D721Med (cell line): ENCODE measurements at regions not wholly inside any gene's neighbourhood (a gene's known extent, or its start where the extent isn't known, plus 50 kb on each side); places are given as distances from the start of the nearest gene placed in this dataset.

ENCODE experiments used
- DNase-seq: peaks from one replicate; pipeline ENCODE4 v3.0.0; 2011; ENCODE audit warnings: low spot score; ENCODE audit not compliant: insufficient read length
- FAIRE-seq: peaks from 2 replicates; lab custom pipeline; 2011; peaks lifted over from hg19 to GRCh38; lab: Jason Lieb, UNC
- CTCF ChIP-seq: IDR thresholded peaks from 2 replicates; pipeline ENCODE4 v1.5.1; 2012; ENCODE audit warnings: mild to moderate bottlenecking, control low read depth; ENCODE audit not compliant: insufficient read depth; ENCODE audit errors: missing control alignments

DNA sequence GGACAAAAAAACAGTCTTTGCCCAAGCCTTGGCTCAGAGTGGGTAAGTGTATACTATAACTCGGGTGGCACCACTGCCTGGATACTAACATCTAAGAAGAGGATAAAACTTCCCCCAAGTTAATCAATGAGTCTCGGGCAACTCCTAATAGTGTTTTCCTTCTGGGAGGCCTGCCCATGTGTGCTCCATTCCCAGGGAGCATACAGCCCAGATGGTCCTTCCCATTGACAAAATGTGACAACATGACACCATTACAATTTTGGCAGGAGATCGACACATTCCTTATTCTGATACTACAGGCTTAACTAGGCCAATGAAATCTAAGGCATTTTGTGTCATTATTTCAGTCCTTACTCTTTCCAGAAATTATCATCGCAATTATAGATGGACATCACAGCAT is 52.7 kb upstream of the CRIM1 start:
- TF ChIP-seq CTCF, result no peak
- FAIRE-seq (no peak), DNase-seq (no peak)

- DNase-seq, result no peak
- TF ChIP-seq CTCF, result no peak
- no peak for FAIRE-seq
Observed at GRCh38 chr2:36301843-36302242, 53.7 kb upstream of the CRIM1 start.

DNA sequence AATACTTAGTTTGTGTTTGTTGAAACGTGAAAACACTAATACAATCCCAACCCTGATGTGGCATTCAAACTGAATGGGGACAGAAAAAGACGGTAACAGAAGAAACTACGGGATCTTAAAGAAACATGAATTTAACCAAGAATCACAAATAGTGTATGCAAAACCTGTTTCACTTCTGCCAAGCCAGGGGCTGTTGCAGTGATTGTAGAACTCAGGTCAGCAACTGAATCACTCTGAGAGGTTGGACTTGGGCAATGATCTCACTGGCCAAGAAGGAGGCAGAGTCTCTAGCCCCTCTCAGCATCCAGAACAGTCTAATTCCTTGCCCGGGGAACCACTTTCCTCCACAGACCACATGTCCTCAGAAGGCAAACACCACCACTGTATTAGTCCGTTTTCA is 54.9 kb upstream of the CRIM1 start:
- DNase-seq (no peak), FAIRE-seq (no peak)
- TF ChIP-seq CTCF, result no peak

DNA sequence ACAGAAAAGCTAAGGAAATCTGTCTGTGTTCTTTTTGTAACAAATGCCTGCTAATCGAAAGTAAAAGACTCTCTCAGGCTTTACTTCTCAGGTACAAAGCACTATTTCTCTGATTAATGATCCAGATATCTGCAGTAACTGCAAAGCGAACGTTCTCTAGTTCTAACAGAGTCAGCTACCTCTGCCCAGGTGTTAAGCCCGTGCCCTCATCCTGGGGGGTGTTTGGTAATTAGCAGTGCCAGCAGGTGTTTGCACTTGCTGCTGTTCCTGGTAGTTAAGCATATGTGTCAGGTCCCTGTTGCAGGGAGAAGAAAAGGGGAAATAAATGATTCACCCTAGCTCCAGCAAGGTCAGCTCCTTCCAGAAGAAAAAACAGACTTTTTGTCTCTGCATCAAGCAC is 58.8 kb upstream of the CRIM1 start:
- FAIRE-seq (no peak), DNase-seq (no peak)
- TF ChIP-seq CTCF, result no peak

DNA sequence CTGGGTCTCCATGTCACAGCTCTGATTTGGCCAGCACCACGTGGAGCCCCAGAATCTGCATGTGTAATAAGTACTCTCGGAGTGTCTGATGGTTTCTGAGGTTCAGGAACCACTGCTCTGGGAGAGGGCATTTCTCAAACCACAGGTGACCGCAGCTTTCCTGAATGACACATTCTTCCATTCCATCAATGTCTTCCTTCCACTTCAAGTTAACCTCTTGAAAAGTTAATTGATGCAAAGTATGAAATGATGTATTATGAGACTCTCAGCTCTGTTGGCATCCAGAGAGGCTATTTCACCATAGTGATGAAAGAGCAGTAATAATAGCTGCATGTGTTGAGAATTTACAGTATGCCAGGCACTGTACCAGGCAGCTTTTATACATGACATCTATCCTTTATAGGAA is 61.3 kb upstream of the CRIM1 start:
- DNase-seq (no peak), FAIRE-seq (no peak)
- TF ChIP-seq CTCF, result no peak

DNA sequence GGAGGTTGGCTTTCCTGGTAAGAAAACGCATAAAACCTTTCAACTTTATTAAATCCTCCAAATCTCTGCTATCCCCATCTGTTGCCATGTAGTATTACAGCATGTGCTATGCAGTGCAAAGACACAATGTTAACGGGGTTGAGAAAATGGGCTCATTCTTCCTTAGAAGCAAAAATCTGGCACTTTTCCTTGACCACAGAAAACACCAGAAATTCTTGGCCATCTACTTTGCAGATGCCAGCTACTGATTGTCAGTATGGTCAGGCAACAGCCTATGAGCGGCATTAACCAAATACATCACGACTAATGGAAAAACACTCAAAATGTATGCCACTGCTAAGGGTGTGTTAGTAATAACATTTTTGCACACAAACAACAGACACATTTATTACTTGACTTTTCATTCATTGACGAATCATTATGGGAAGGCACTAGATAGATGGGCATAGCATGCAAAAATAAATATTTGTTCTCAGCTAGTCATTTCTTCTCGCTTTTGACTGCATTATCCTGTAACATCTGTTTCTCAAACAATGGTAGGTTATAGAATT is 65.2 kb upstream of the CRIM1 start:
- FAIRE-seq, result peak; percentile 32
- TF ChIP-seq CTCF, result no peak
- no peak for DNase-seq

- no peak for TF ChIP-seq CTCF
- DNase-seq, result no peak
- FAIRE-seq, result no peak
Observed at GRCh38 chr2:36289731-36290130, 65.8 kb upstream of the CRIM1 start.
